H1 (cell line): ENCODE measurements at regions not wholly inside any gene's neighbourhood (a gene's known extent, or its start where the extent isn't known, plus 50 kb on each side); places are given as distances from the start of the nearest gene placed in this dataset.

ENCODE experiments used
- CTCF ChIA-PET: fragments of 300-600 bp; sonication (Branson Sonifier 250); formaldehyde crosslinking; loops from one replicate; lab custom pipeline; 2021; ENCODE audit not compliant: partially characterized antibody; lab: Charles Lee
- POLR2A ChIA-PET: fragments of 300-600 bp; sonication (Branson Sonifier 250); formaldehyde crosslinking; loops from one replicate; lab custom pipeline; 2021; ENCODE audit warnings: inconsistent platforms; ENCODE audit not compliant: partially characterized antibody; lab: Charles Lee
- DNase-seq, 2 experiments: peaks; one replicate each; pipeline versions ENCODE4 v3.0.0 to v3.0.0-alpha.2; 2010 to 2022; ENCODE audit warnings: low spot score in 2 of 2, low read depth in 1 of 2, mixed read lengths in 1 of 2
- FAIRE-seq: peaks from 2 replicates; lab custom pipeline; 2011; peaks lifted over from hg19 to GRCh38; lab: Jason Lieb, UNC
- H2AFZ ChIP-seq: 2 replicates; pipeline ENCODE4 v1.8.1; 2012; ENCODE audit warnings: low read length, inconsistent platforms
- H2AK5ac ChIP-seq: 2 replicates; pipeline ENCODE4 v1.6.1; 2013; ENCODE audit warnings: low read depth, low read length
- H2BK120ac ChIP-seq: replicated peaks from 2 replicates; pipeline ENCODE3; 2013; ENCODE audit warnings: low read depth, low read length, inconsistent platforms
- H2BK12ac ChIP-seq: 2 replicates; pipeline ENCODE4 v1.6.1; 2013; ENCODE audit warnings: low read depth, low read length
- H2BK15ac ChIP-seq: 2 replicates; pipeline ENCODE4 v1.6.1; 2013; ENCODE audit warnings: low read length
- H2BK20ac ChIP-seq: 2 replicates; pipeline ENCODE4 v1.6.1; 2013; ENCODE audit warnings: low read length
- H2BK5ac ChIP-seq: 2 replicates; pipeline ENCODE4 v1.6.1; 2013; ENCODE audit warnings: low read depth, low read length
- H3K14ac ChIP-seq: 2 replicates; pipeline ENCODE4 v1.6.1; 2013; ENCODE audit warnings: inconsistent platforms; ENCODE audit not compliant: insufficient read length
- H3K18ac ChIP-seq: 2 replicates; pipeline ENCODE4 v1.6.1; 2013; ENCODE audit warnings: low read length; ENCODE audit errors: extremely low read depth
- H3K23ac ChIP-seq: 2 replicates; pipeline ENCODE4 v1.6.1; 2013; ENCODE audit warnings: inconsistent platforms; ENCODE audit not compliant: insufficient read length
- H3K23me2 ChIP-seq: 2 replicates; pipeline ENCODE4 v1.6.1; 2013; ENCODE audit warnings: low read depth, low read length
- H3K27ac ChIP-seq: 2 replicates; pipeline ENCODE4 v1.6.1; 2011; ENCODE audit warnings: low read depth, low read length, inconsistent platforms
- H3K27me3 ChIP-seq, 4 experiments: replicated peaks in 1 of 4; 1 replicate in 1 of 4; 2 replicates in 3 of 4; pipeline versions ENCODE4 v1.6.1 to v1.8.1; 2011 to 2013; ENCODE audit warnings: low read length in 3 of 4, mild to moderate bottlenecking in 3 of 4, inconsistent platforms in 2 of 4, mixed read lengths in 2 of 4, moderate library complexity in 1 of 4; ENCODE audit not compliant: control insufficient read depth in 3 of 4, insufficient read depth in 3 of 4; ENCODE audit errors: extremely low read depth in 1 of 4
- H3K36me3 ChIP-seq, 4 experiments: 2 replicates each; pipeline versions ENCODE4 v1.6.1 to v1.8.1; 2011 to 2013; ENCODE audit warnings: mild to moderate bottlenecking in 4 of 4, low read length in 3 of 4, moderate library complexity in 2 of 4, control low read depth in 1 of 4, inconsistent platforms in 1 of 4; ENCODE audit not compliant: insufficient read depth in 4 of 4, control insufficient read depth in 2 of 4
- H3K4ac ChIP-seq: replicated peaks from 2 replicates; pipeline ENCODE3; 2013; ENCODE audit warnings: low read length, low read depth, mixed read lengths, inconsistent platforms; ENCODE audit not compliant: insufficient read length
- H3K4me1 ChIP-seq, 4 experiments: replicated peaks in 1 of 4; 1 replicate in 1 of 4; 2 replicates in 3 of 4; pipeline versions ENCODE4 v1.6.1 to v1.8.1; 2011 to 2013; ENCODE audit warnings: low read length in 3 of 4, inconsistent platforms in 2 of 4, mixed read lengths in 1 of 4; ENCODE audit not compliant: insufficient read depth in 4 of 4, control insufficient read depth in 3 of 4
- H3K4me2 ChIP-seq, 2 experiments: 2 replicates each; pipeline versions ENCODE4 v1.6.1 to v1.8.1; 2011 to 2013; ENCODE audit warnings: low read depth in 2 of 2, low read length in 2 of 2, control low read depth in 1 of 2, inconsistent platforms in 1 of 2, mild to moderate bottlenecking in 1 of 2; ENCODE audit not compliant: insufficient read depth in 1 of 2
- H3K4me3 ChIP-seq, 4 experiments: fragments of 200-600, 300-600 bp in 1 of 4; sonication (generic), shearing (Covaris generic), sonication (Bioruptor Twin) in 1 of 4; 2 replicates each; pipeline versions ENCODE4 v1.5.1 to v1.8.1; 2011 to 2016; ENCODE audit warnings: low read length in 4 of 4, low read depth in 3 of 4, control low read depth in 2 of 4, inconsistent platforms in 2 of 4, mild to moderate bottlenecking in 2 of 4, mixed read lengths in 1 of 4, moderate library complexity in 1 of 4; ENCODE audit not compliant: insufficient read depth in 2 of 4; ENCODE audit errors: extremely low read depth in 1 of 4
- H3K56ac ChIP-seq: replicated peaks from 2 replicates; pipeline ENCODE3; 2013; ENCODE audit warnings: low read depth, mild to moderate bottlenecking, mixed read lengths, low read length, inconsistent platforms; ENCODE audit not compliant: insufficient read length
- H3K79me1 ChIP-seq: 2 replicates; pipeline ENCODE4 v1.6.1; 2013; ENCODE audit warnings: low read depth, low read length, control low read depth
- H3K79me2 ChIP-seq, 2 experiments: 2 replicates each; pipeline versions ENCODE4 v1.6.1 to v1.8.1; 2012 to 2013; ENCODE audit warnings: low read length in 2 of 2, mild to moderate bottlenecking in 2 of 2, inconsistent platforms in 1 of 2; ENCODE audit not compliant: insufficient read depth in 2 of 2, control insufficient read depth in 1 of 2
- H3K9ac ChIP-seq, 4 experiments: replicated peaks in 1 of 4; 1 replicate in 1 of 4; 2 replicates in 3 of 4; pipeline versions ENCODE4 v1.6.1 to v1.8.1; 2011 to 2013; ENCODE audit warnings: low read depth in 3 of 4, low read length in 3 of 4, control low read depth in 2 of 4, mild to moderate bottlenecking in 2 of 4, moderate library complexity in 2 of 4, inconsistent platforms in 1 of 4; ENCODE audit errors: extremely low read depth in 1 of 4
- H3K9me3 ChIP-seq, 2 experiments: 2 replicates each; pipeline versions ENCODE4 v1.6.1 to v1.8.1; 2012 to 2013; ENCODE audit warnings: mild to moderate bottlenecking in 2 of 2, moderate library complexity in 2 of 2, control low read depth in 1 of 2, inconsistent platforms in 1 of 2, low read depth in 1 of 2, low read length in 1 of 2, mixed read lengths in 1 of 2; ENCODE audit not compliant: insufficient read depth in 2 of 2
- H4K20me1 ChIP-seq, 2 experiments: replicated peaks in 1 of 2; 2 replicates each; pipeline versions ENCODE3 to v1.8.1; 2011 to 2013; ENCODE audit warnings: inconsistent platforms in 2 of 2, low read length in 2 of 2, mild to moderate bottlenecking in 1 of 2; ENCODE audit not compliant: insufficient read depth in 2 of 2, control insufficient read depth in 1 of 2
- H4K5ac ChIP-seq: 2 replicates; pipeline ENCODE4 v1.6.1; 2013; ENCODE audit warnings: low read length, low read depth, mixed read lengths, inconsistent platforms; ENCODE audit not compliant: insufficient read length
- H4K8ac ChIP-seq: 2 replicates; pipeline ENCODE4 v1.8.0; 2013; ENCODE audit warnings: mild to moderate bottlenecking, moderate library complexity, low read length, inconsistent platforms; ENCODE audit not compliant: insufficient read depth; ENCODE audit errors: extremely low read depth
- H4K91ac ChIP-seq: replicated peaks from 2 replicates; pipeline ENCODE3; 2013; ENCODE audit warnings: low read length, mixed read lengths, inconsistent platforms; ENCODE audit not compliant: insufficient read length
- BRCA1 ChIP-seq: IDR thresholded peaks from 2 replicates; pipeline ENCODE4 v1.6.1; 2012; ENCODE audit warnings: low read depth, low read length, improper control_type of control experiment
- CBX5 ChIP-seq: fragments of 300-800, 300-1000 bp; sonication (generic); IDR thresholded peaks from 2 replicates; pipeline ENCODE4 v1.7.1; 2016; ENCODE audit warnings: antibody characterized with exemption, low read length, low read depth
- CREB1 ChIP-seq: IDR thresholded peaks from 2 replicates; pipeline ENCODE4 v1.6.1; 2012; ENCODE audit warnings: inconsistent platforms
- CTBP2 ChIP-seq: IDR thresholded peaks from 2 replicates; pipeline ENCODE4 v1.7.0; 2011; ENCODE audit warnings: borderline replicate concordance, mild to moderate bottlenecking, moderate library complexity, mixed read lengths, low read length; ENCODE audit not compliant: insufficient read depth, insufficient read length
- KDM4A ChIP-seq: IDR thresholded peaks from one replicate; pipeline ENCODE4 v1.7.1; 2012; ENCODE audit warnings: low read depth, mild to moderate bottlenecking, moderate library complexity, low read length, inconsistent platforms; ENCODE audit not compliant: severe bottlenecking
- KDM5A ChIP-seq: fragments of 200-600 bp; IDR thresholded peaks from 2 replicates; pipeline ENCODE4 v1.7.1; 2012; ENCODE audit warnings: mild to moderate bottlenecking, low read length, inconsistent platforms, mixed read lengths
- NRF1 ChIP-seq: IDR thresholded peaks from 2 replicates; pipeline ENCODE4 v1.6.1; 2011; ENCODE audit warnings: mild to moderate bottlenecking, low read depth, low read length, improper control_type of control experiment
- POLR2A ChIP-seq, 2 experiments: IDR thresholded peaks; 1 replicate in 1 of 2; 2 replicates in 1 of 2; pipeline ENCODE4 v1.6.1; 2011; ENCODE audit warnings: low read depth in 2 of 2, low read length in 2 of 2, mild to moderate bottlenecking in 2 of 2; ENCODE audit errors: control extremely low read depth in 1 of 2
- POLR2AphosphoS5 ChIP-seq: IDR thresholded peaks from 2 replicates; pipeline ENCODE4 v1.6.1; 2011; ENCODE audit warnings: low read depth, low read length
- RNF2 ChIP-seq: fragments of 200-900, 300-1000 bp; sonication (generic); IDR thresholded peaks from 2 replicates; pipeline ENCODE4 v1.7.1; 2016; ENCODE audit warnings: borderline replicate concordance, low read depth, mild to moderate bottlenecking, antibody characterized with exemption, low read length; ENCODE audit not compliant: poor library complexity, severe bottlenecking; ENCODE audit errors: missing control alignments
- RXRA ChIP-seq: IDR thresholded peaks from 2 replicates; pipeline ENCODE4 v1.6.1; 2011; ENCODE audit warnings: low read depth, mild to moderate bottlenecking, low read length, moderate library complexity; ENCODE audit not compliant: insufficient read depth
- SIRT6 ChIP-seq: IDR thresholded peaks from one replicate; pipeline ENCODE4 v1.7.1; 2012; ENCODE audit warnings: low read length, inconsistent platforms
- SP2 ChIP-seq: IDR thresholded peaks from 2 replicates; pipeline ENCODE4 v1.6.1; 2012; ENCODE audit warnings: mild to moderate bottlenecking, low read length, inconsistent platforms
- SP4 ChIP-seq: IDR thresholded peaks from 2 replicates; pipeline ENCODE4 v1.6.1; 2012; ENCODE audit warnings: low read length, inconsistent platforms
- SUZ12 ChIP-seq: fragments of 200-600 bp; sonication (generic); IDR thresholded peaks from 2 replicates; pipeline ENCODE4 v1.6.1; 2012; ENCODE audit warnings: mild to moderate bottlenecking, inconsistent platforms, low read length, moderate library complexity, mixed read lengths
- TBP ChIP-seq: IDR thresholded peaks from 2 replicates; pipeline ENCODE4 v1.6.1; 2011; ENCODE audit warnings: low read depth, low read length, improper control_type of control experiment
- TCF12 ChIP-seq: IDR thresholded peaks from 2 replicates; pipeline ENCODE4 v1.6.1; 2011; ENCODE audit warnings: low read depth, mild to moderate bottlenecking, low read length
- WGBS, 2 experiments: shearing (Covaris generic) in 1 of 2; methylation state at CpG; one replicate each; pipeline versions ENCODE4 v1.1.6 to v1.1.7; 2013 to 2015; ENCODE audit warnings: low lambda C conversion rate in 2 of 2, mixed read lengths in 2 of 2, inconsistent platforms in 1 of 2, low coverage in 1 of 2, missing lambda C conversion rate in 1 of 2; ENCODE audit not compliant: insufficient replicate concordance in 2 of 2, insufficient coverage in 1 of 2, insufficient read length in 1 of 2; ENCODE audit errors: extremely low coverage in 1 of 2, missing lambda C conversion rate in 1 of 2; 5-methylcytosine and 5-hydroxymethylcytosine counted together

DNA sequence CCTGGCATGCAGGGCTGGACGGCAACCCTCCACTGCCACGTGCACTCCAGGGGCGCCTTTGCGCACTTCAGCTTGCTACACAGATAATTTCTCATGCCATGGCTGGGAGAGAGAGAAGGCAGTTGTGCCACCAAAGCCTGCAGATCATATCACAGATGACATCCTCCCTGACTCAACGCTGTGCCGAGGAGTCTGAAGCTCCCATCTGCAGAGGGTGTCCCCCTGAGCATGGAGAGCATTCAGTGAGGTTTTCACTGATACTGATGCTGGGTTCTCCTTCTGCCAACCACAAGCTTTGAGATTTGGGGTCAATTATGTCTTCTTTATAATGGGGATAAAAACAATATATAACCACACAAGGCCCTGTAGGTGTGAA lies 607.4 kb upstream of the ADAMTS16 start:
- Histone ChIP-seq H2BK12ac (no peak overlapping the region), H3K4me3 (no peak overlapping the region), H3K79me2 (no peaks in the 10 kb centered on the region), H4K8ac (no peak overlapping the region; the same call in 1 of the 2 replicates), H2BK120ac (no peak overlapping the region), H3K9ac (no peak overlapping the region), H2BK5ac (no peak overlapping the region), H3K4me2 (no peak overlapping the region), H3K9me3 (no peaks in the 10 kb centered on the region), H3K4me1 (no peaks in the 10 kb centered on the region), H4K20me1 (no peaks in the 10 kb centered on the region), H3K79me1 (no peaks in the 10 kb centered on the region), H3K56ac (no peak overlapping the region), H3K14ac (no peak overlapping the region), H2BK15ac (no peak overlapping the region), H3K36me3 (no peaks in the 10 kb centered on the region), H4K5ac (no peak overlapping the region), H3K23me2 (no peaks in the 10 kb centered on the region), H3K18ac (no peak overlapping the region), H3K4ac (no peak overlapping the region), H2AFZ (no peak overlapping the region), H4K91ac (no peak overlapping the region), H2BK20ac (no peak overlapping the region), H3K27ac (no peak overlapping the region), H3K27me3 (no peaks in the 10 kb centered on the region), H3K23ac (no peak overlapping the region), H2AK5ac (no peak overlapping the region)
- DNase-seq (no peak), FAIRE-seq (no peak)
- CTCF ChIA-PET, result interaction anchor here (1.1 kb wide), 1 partner anchor 511 kb away, joined by 3 read pairs; no protein-coding TSS in a partner anchor
- 90% methylated on average over 6 of the region's 6 CpGs; no CpG with 5 or more reads in 1 of the 2 experiments for WGBS, 2 experiments
- POLR2A ChIA-PET, result no interaction called here
- TF ChIP-seq CREB1 (no peak), SUZ12 (no peak), POLR2A (IDR thresholded peaks at IDR 0.05; ENCODE audit: control extremely low read depth in 1 of 2, low read depth in 2 of 2, low read length in 2 of 2) (no peak), RXRA (no peak), KDM5A (no peak), CTBP2 (no peak), CBX5 (no peak), TBP (no peak), KDM4A (no peak), TCF12 (no peak), BRCA1 (no peak), SP4 (no peak), POLR2AphosphoS5 (no peak), SP2 (no peak), SIRT6 (no peak), RNF2 (no peak), NRF1 (no peak)
